Erythroblast (primary cell): ENCODE measurements at regions not wholly inside any gene's neighbourhood (a gene's known extent, or its start where the extent isn't known, plus 50 kb on each side); places are given as distances from the start of the nearest gene placed in this dataset.

Experiments
- GATA1 ChIP-seq: IDR thresholded peaks from 2 replicates; pipeline ENCODE4 v1.6.1; 2011; ENCODE audit warnings: low read depth, mild to moderate bottlenecking, control low read depth, low read length, moderate library complexity
- POLR2A ChIP-seq: IDR thresholded peaks from 2 replicates; pipeline ENCODE4 v1.6.1; 2011; ENCODE audit warnings: mild to moderate bottlenecking, low read length

DNA sequence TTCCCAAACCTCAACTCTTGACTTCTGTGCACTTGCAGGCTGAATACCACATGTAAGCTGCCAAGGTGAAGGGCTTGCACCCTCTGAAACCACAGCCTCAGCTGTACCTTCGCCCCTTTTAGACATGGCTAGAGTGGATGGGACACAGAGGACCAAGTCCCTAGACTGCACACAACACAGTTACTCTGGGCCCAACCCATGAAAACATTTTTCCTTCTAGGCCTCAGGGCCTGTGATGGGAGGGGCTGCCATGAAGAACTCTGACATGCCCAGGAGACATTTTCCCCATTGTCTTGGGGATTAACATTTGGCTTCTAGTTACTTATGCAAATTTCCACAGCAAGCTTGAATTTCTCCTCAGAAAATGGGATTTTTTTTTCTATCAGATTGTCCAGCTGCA is 331.0 kb upstream of the RGMB start:
- TF ChIP-seq POLR2A (no peak), GATA1 (no peak)
